GM19455 (cell line): ENCODE measurements at regions not wholly inside any gene's neighbourhood (a gene's known extent, or its start where the extent isn't known, plus 50 kb on each side); places are given as distances from the start of the nearest gene placed in this dataset.
"Not testable (repeated sequence)": the region's sequence is repeated elsewhere in the genome, so short reads cannot be mapped to it uniquely, and the experiment has no call there.

ENCODE experiments used
- ATAC-seq: cut with Tn5 transposase; IDR thresholded peaks from one replicate; pipeline ENCODE4 v1.9.1; 2021; ENCODE audit not compliant: unreplicated experiment

- ATAC-seq, result no peak
These were observed 516.6 kb upstream of the SYT4 start for GRCh38 chr18:43793910-43794309.

DNA sequence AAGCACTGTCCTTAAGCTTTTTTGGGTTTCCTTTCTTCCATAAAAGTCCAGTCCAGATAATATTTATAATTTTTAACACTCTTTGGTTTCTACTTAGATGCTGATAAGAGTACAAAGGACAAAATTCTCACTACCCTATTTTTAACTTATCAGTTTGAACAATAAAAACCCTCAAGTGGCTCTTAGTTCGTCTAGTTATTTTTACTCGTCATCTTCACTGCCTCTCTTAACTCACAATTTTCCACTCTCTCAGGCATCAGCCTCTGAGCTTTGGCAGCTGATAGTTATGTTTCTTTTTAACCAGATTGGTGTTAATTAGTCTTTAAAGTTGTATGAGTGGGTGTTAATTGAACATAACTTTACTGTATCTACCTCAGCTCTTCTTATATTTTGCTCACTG, 517.1 kb upstream of the SYT4 start:
- no peak for ATAC-seq

DNA sequence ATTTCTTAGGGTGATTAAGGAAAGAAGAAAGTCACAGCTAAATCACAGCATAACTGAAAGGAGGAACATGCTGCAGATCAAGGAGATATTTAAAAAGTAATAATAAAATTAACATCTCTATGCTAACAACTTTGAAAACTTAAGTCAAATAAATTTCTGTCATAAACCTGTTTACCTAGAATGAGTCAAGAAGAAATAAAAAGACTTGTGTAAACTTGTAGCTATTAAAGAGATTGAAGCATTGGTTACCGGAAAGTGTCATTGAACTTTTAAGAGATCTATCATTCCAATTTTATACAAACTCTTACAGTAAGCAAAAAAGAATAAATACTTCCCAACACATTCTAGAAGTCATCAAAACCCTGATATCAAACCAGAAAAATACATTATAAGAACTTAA, 520.1 kb upstream of the SYT4 start:
- no peak for ATAC-seq

DNA sequence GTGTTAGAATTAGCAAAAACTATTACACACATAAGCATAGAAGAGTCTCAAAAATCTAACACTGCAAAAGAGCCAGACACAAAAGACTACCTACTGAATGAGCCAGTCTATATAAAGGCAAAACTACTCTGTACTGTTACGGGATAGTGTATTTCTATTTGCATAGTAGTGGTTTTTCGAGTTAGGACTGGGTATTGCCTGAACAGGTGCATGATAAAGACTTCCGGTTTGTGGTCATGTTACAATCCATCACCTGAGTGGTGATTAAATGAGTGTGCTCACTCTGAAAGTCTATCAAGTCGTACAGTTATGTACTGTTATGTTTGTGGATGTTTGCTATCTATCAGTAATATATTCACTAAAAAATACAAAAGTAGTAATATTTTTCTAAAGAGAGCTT, 523.3 kb upstream of the SYT4 start:
- ATAC-seq, result no peak

DNA sequence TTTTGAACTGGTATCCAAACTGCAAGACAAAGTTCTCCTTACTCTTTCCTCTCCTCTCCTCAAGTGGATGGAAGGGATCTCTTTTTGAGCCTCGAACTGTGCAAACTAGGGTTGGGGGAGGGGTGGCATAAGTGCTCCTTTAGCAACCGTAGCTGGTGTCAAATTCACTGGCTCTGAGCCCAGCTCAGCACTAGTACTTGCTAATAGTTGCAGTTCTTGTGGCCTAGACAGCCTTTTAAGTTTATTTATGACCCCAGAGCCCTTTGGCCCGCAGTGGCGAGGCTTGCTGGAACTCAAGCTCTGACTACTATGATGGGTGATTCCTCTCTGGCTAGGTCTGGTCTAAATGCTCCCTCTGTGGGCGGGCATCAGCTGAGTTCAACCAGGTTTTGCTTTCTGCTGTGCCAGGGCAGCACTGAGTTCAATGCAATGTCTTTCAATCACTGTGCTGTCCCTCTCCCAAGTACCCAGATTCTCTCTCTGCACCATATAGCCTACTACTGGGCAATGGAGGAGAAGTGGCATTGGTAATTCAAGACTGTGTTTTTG, 528.4 kb upstream of the SYT4 start:
- no peak for ATAC-seq

DNA sequence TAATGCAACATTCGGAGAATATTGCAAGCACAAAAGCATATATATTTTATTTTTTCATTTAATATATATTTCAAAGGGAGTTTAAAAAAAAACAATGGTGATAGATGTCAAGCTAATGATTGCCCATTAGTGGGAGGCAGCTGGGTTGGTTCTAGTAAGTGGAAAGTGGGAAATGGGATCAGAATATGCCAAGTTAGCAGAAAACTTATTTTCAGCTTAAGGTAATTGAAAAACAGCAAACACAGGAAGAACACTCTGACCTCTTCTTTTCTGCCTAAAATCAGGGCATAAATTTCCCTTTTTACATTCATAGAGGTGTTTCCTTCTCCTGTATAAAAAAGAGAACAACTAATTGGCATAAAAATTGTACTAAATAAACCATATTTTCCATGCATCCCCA, 535.3 kb upstream of the SYT4 start:
- no peak for ATAC-seq

- no peak for ATAC-seq
These were observed 542.1 kb upstream of the SYT4 start for GRCh38 chr18:43819397-43819796.

GRCh38 chr18:43819873-43820272, 542.6 kb upstream of the SYT4 start:
- no peak for ATAC-seq

GRCh38 chr18:43825768-43826167, 548.5 kb upstream of the SYT4 start:
- ATAC-seq, result no peak

- ATAC-seq, result no peak
These were observed 548.9 kb upstream of the SYT4 start for GRCh38 chr18:43826215-43826614.

- ATAC-seq, result no peak
These were observed 550.0 kb upstream of the SYT4 start for GRCh38 chr18:43827311-43827710.

- ATAC-seq, result no peak
These were observed 553.0 kb upstream of the SYT4 start for GRCh38 chr18:43830303-43830702.

- no peak for ATAC-seq
These were observed 553.7 kb upstream of the SYT4 start for GRCh38 chr18:43830947-43831346.

DNA sequence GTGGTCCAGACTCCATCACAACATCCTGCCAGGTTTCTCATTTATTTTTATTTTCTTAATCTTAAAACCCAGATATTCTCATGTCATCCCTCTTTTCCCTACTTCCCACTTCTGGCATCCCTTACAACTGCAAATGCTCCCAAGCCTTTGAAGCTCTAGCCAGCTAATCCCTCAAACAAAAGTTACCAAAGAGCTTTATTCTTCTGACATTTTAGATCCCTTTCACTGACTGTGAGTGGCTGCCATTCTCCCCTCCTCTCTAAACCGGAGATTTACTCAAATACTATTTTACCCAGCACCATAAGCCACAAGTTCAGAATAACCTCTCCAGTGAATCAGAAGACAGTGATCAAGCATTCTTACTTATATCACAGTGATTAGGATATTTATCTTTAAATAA, 569.0 kb upstream of the SYT4 start:
- no peak for ATAC-seq

- ATAC-seq, result no peak
These were observed 570.1 kb upstream of the SYT4 start for GRCh38 chr18:43847164-43848091.

DNA sequence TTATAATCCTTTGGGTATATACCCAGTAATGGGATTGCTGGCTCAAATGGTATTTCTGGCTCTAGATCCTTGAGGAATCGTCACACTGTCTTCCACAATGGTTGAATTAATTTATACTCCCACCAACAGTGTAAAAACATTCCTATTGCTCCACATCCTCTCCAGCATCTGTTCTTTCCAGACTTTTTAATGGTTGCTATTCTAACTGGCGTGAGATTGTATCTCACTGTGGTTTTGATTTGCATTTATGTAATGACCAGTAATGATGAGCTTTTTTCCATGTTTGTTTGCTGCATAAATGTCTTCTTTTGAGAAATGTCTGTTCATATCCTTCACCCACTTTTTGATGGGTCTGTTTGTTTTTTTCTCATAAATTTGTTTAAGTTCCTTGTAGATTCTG, 572.5 kb upstream of the SYT4 start:
- not testable (repeated sequence) for ATAC-seq

DNA sequence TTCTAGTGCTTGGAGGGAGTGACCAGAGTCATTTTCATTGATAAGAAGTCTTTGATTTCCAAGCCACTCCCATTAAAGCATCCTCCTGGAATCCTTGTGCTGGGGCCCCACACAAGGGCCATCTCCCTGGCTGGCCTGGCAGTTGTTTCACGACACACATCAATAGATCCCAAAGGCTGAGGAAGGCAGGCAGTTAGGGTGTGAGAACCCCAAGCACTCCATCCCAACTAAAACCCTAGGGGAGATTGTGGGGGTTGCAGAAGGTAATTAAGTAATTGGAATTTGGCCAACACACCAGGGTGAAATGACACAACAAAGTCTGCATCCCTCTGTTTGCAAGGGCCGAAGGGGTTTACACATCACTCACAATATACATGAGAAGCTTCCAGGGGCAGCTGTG, 578.1 kb upstream of the SYT4 start:
- no peak for ATAC-seq

DNA sequence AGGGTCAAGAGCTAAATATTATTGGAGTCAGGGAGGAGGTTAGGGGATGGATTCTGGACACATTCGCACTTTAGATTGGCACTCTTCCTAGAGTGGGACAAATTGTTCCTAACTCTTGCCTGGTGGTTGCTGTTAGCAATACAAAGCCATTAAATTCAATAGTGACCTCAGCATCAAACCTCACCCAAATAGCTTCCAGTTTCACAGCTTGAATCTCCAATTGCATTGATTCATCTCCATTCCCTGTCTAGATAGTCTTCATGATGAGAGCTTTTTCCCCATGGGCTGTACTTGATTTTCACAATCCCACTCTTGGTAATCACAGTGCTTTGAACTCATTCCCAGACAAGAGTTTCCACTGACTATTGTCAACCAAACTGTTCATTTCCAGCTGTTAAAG, 585.9 kb upstream of the SYT4 start:
- no peak for ATAC-seq

- no peak for ATAC-seq
These were observed 589.4 kb upstream of the SYT4 start for GRCh38 chr18:43866696-43867095.

GRCh38 chr18:43868497-43868995, 591.3 kb upstream of the SYT4 start:
- no peak for ATAC-seq

DNA sequence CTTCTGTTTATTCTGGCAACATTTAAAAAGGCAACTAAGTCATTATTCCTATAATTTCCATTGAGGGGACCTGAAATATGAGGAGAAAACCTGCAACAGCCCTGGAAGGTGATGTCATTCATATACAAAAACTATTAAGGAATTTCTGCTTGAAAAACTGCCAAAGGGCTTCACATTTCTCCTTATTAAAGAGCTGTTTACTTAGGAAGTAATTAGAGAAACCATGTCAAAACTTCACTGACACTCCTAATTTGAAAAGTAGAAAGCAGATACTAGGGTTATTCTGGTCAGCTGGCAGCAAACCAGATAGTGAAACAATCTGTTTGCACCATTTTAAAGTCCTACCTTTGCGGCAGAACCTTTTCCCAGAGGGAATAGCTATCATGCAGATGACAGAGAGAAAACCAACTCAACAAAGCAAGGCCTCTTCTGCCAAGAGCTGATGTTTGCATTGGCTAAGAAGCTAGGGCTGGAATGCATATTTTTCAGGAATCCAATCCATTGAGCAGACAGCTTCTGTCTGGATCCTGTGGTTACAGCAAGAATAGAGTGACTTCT, 592.2 kb upstream of the SYT4 start:
- ATAC-seq, result no peak

GRCh38 chr18:43870626-43871025, 593.3 kb upstream of the SYT4 start:
- no peak for ATAC-seq
